ENCODE measurements at regions not wholly inside any gene's neighbourhood (a gene's known extent, or its start where the extent isn't known, plus 50 kb on each side); places are given as distances from the start of the nearest gene placed in this dataset.

DNA sequence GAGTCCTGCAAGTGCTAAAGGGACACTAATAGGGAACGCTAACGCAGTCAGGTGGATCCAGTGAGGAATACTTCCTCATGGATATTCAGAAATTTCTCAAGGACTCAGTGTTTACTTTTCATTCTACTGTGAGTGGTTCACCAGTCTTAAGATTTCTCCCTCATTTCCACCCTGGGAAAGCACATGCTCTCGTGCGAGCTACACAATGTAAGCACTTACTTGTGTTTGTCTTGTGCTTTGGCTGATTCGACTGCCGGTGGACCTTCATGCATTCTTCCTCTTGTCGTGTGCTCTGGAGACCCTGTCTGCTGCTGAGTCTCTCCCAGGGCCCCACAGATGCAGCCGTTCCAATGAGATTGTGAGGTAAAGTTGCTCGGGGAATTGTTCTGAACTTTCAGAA, 180.1 kb downstream of the NUFIP1 start:
- TF ChIP-seq, protein P1, sequence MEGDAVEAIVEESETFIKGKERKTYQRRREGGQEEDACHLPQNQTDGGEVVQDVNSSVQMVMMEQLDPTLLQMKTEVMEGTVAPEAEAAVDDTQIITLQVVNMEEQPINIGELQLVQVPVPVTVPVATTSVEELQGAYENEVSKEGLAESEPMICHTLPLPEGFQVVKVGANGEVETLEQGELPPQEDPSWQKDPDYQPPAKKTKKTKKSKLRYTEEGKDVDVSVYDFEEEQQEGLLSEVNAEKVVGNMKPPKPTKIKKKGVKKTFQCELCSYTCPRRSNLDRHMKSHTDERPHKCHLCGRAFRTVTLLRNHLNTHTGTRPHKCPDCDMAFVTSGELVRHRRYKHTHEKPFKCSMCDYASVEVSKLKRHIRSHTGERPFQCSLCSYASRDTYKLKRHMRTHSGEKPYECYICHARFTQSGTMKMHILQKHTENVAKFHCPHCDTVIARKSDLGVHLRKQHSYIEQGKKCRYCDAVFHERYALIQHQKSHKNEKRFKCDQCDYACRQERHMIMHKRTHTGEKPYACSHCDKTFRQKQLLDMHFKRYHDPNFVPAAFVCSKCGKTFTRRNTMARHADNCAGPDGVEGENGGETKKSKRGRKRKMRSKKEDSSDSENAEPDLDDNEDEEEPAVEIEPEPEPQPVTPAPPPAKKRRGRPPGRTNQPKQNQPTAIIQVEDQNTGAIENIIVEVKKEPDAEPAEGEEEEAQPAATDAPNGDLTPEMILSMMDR (IDR thresholded peaks at IDR 0.05), result no peak
- TF ChIP-seq POLR2A (IDR thresholded peaks at IDR 0.05), result no peak
